ENCODE measurements at regions not wholly inside any gene's neighbourhood (a gene's known extent, or its start where the extent isn't known, plus 50 kb on each side); places are given as distances from the start of the nearest gene placed in this dataset.

- Histone ChIP-seq H3K36me3 (no peaks in the 10 kb centered on the region), H3K27me3 (no peaks in the 10 kb centered on the region), H3K4me3 (ENCODE audit: low read depth, low read length) (no peak overlapping the region), H3K9me3 (no peaks in the 10 kb centered on the region), H3K4me1 (no peaks in the 10 kb centered on the region)
- DNase-seq, result no peak
- no peak for TF ChIP-seq CTCF (IDR thresholded peaks at IDR 0.05; ENCODE audit: low read depth, low read length)
These were observed 417.6 kb downstream of the NOVA1 start for GRCh38 chr14:26180221-26180620.

GRCh38 chr14:26175658-26176057 is 422.2 kb downstream of the NOVA1 start:
- Histone ChIP-seq H3K4me3 (ENCODE audit: low read depth, low read length) (no peak overlapping the region), H3K4me1 (no peaks in the 10 kb centered on the region), H3K36me3 (no peaks in the 10 kb centered on the region), H3K27me3 (no peaks in the 10 kb centered on the region), H3K9me3 (no peaks in the 10 kb centered on the region)
- no peak for TF ChIP-seq CTCF (IDR thresholded peaks at IDR 0.05; ENCODE audit: low read depth, low read length)
- DNase-seq, result no peak

GRCh38 chr14:26174395-26174794 is 423.4 kb downstream of the NOVA1 start:
- H3K4me1 ChIP-seq, result no peaks in the 10 kb centered on the region
- TF ChIP-seq CTCF (IDR thresholded peaks at IDR 0.05; ENCODE audit: low read depth, low read length), result no peak
- H3K4me3 ChIP-seq (ENCODE audit: low read depth, low read length), result no peak overlapping the region
- no peaks in the 10 kb centered on the region for H3K36me3 ChIP-seq
- H3K27me3 ChIP-seq, result no peaks in the 10 kb centered on the region
- no peak for DNase-seq
- no peaks in the 10 kb centered on the region for H3K9me3 ChIP-seq

- Histone ChIP-seq H3K36me3 (no peaks in the 10 kb centered on the region), H3K4me3 (ENCODE audit: low read depth, low read length) (no peak overlapping the region), H3K4me1 (no peaks in the 10 kb centered on the region), H3K9me3 (no peaks in the 10 kb centered on the region), H3K27me3 (no peaks in the 10 kb centered on the region)
- DNase-seq, result no peak
- TF ChIP-seq CTCF (IDR thresholded peaks at IDR 0.05; ENCODE audit: low read depth, low read length), result no peak
These were observed 424.2 kb downstream of the NOVA1 start for GRCh38 chr14:26173581-26174110.

- Histone ChIP-seq H3K9me3 (no peaks in the 10 kb centered on the region), H3K27me3 (no peaks in the 10 kb centered on the region), H3K4me3 (ENCODE audit: low read depth, low read length) (no peak overlapping the region), H3K36me3 (no peaks in the 10 kb centered on the region), H3K4me1 (no peaks in the 10 kb centered on the region)
- no peak for DNase-seq
- TF ChIP-seq CTCF (IDR thresholded peaks at IDR 0.05; ENCODE audit: low read depth, low read length), result no peak
These were observed 425.4 kb downstream of the NOVA1 start for GRCh38 chr14:26172396-26172795.

GRCh38 chr14:26170885-26171284 is 426.9 kb downstream of the NOVA1 start:
- DNase-seq, result no peak
- no peaks in the 10 kb centered on the region for H3K27me3 ChIP-seq
- H3K4me1 ChIP-seq, result no peaks in the 10 kb centered on the region
- TF ChIP-seq CTCF (IDR thresholded peaks at IDR 0.05; ENCODE audit: low read depth, low read length), result no peak
- no peaks in the 10 kb centered on the region for H3K36me3 ChIP-seq
- H3K4me3 ChIP-seq (ENCODE audit: low read depth, low read length), result no peak overlapping the region
- no peaks in the 10 kb centered on the region for H3K9me3 ChIP-seq

All from BE2C (cell line).